OCI-LY3 (cell line): ENCODE measurements at regions not wholly inside any gene's neighbourhood (a gene's known extent, or its start where the extent isn't known, plus 50 kb on each side); places are given as distances from the start of the nearest gene placed in this dataset.

Experiments
- EZH2phosphoT487 ChIP-seq: fragments of 200-600 bp; shearing (Covaris generic); IDR thresholded peaks from 2 replicates; pipeline ENCODE4 v1.6.1; 2018; ENCODE audit warnings: antibody characterized with exemption, mixed run types, low read depth
- TF ChIP-seq, protein P1 (sequence below): fragments of 200-600, 300-600 bp; sonication (generic); IDR thresholded peaks from 2 replicates; pipeline ENCODE4 v1.5.1; 2014; ENCODE audit warnings: antibody characterized with exemption, low read length, low read depth

DNA sequence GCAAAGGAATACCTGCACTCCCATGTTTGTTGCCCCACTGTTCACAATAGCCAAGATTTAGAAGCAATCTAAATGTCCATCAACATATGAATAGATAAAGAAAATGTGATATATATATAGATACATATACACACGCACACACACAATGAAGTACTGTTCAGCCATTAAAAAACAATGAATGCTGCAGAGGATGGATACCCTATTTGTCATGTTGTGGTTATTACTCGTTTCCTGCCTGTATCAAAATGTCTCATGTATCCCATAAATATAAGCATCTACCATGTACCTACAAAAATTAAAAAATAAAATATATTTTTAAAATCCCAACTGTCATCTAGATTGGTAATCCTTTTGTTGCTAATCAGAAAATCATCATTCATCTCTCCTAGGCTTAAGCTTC lies 634.8 kb upstream of the ADGRL2 start:
- TF ChIP-seq, protein P1, sequence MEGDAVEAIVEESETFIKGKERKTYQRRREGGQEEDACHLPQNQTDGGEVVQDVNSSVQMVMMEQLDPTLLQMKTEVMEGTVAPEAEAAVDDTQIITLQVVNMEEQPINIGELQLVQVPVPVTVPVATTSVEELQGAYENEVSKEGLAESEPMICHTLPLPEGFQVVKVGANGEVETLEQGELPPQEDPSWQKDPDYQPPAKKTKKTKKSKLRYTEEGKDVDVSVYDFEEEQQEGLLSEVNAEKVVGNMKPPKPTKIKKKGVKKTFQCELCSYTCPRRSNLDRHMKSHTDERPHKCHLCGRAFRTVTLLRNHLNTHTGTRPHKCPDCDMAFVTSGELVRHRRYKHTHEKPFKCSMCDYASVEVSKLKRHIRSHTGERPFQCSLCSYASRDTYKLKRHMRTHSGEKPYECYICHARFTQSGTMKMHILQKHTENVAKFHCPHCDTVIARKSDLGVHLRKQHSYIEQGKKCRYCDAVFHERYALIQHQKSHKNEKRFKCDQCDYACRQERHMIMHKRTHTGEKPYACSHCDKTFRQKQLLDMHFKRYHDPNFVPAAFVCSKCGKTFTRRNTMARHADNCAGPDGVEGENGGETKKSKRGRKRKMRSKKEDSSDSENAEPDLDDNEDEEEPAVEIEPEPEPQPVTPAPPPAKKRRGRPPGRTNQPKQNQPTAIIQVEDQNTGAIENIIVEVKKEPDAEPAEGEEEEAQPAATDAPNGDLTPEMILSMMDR = no peak
- TF ChIP-seq EZH2phosphoT487 = no peak
